ENCODE measurements at regions not wholly inside any gene's neighbourhood (a gene's known extent, or its start where the extent isn't known, plus 50 kb on each side); places are given as distances from the start of the nearest gene placed in this dataset.

DNA sequence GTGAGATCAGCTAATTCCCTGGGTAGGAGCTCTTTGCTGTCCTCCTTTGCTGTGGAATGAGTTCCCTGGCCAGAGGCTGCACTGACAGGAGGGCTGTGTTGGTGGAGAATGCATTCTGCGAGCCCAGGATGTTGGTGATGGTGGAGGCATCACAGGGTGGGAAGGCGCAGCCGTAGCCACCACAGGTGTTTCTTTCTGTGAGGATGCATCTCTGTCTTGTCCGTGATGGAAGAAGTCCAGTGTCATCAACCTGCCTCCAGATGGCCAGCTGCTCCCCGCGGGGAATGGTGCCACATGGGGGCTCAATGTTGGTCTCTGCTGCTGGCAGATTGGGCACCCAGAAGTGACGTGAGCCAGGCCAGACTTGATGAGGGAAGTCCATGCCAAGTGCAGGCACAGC, 972.1 kb downstream of the TBC1D22A start:
- no peak for TF ChIP-seq GATA2 (IDR thresholded peaks at IDR 0.05; ENCODE audit: low read depth, low read length)
- no peak for TF ChIP-seq GATA3 (IDR thresholded peaks at IDR 0.05; ENCODE audit: low read depth, low read length)

DNA sequence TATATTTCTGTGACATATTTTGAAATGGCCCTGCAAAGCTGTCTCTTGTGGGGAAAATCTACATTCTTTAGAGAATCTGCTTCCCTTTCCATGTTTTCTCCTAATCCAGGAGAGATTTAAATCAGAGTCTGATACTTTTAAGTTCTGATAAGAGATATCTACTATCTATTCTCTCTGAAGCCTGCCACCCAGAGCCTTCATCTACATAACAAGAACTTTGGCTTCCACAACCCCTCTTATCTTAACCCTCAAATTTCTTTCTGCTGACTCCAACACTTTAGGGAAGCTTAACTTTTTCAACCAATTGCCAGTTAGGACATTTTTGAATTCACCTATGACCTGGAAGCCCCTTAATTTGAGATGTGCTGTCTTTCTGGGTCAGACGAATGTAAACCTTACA, 965.2 kb downstream of the TBC1D22A start:
- TF ChIP-seq GATA3 (IDR thresholded peaks at IDR 0.05; ENCODE audit: low read depth, low read length) (no peak), GATA2 (IDR thresholded peaks at IDR 0.05; ENCODE audit: low read depth, low read length) (no peak)

DNA sequence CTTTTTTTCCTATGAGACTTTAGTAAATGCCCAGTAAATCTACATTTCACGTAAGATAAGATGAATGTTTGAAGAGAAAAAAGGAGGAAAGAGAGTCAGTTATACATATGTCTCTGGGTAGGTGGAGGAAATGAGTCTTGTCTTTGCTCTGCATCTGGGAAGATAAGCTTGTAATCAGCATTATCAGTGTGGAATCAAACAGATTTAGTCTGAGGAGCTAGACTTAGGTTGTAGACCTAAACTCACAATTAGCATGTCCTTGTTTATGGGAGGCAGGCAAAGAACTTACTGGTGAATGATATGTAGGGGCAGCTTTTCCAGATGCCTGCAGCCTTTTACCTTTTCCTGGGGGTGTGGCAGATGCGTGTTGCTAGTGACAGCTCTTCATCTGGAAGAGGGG, 962.3 kb downstream of the TBC1D22A start:
- TF ChIP-seq GATA3 (IDR thresholded peaks at IDR 0.05; ENCODE audit: low read depth, low read length) (no peak), GATA2 (IDR thresholded peaks at IDR 0.05; ENCODE audit: low read depth, low read length) (no peak)

DNA sequence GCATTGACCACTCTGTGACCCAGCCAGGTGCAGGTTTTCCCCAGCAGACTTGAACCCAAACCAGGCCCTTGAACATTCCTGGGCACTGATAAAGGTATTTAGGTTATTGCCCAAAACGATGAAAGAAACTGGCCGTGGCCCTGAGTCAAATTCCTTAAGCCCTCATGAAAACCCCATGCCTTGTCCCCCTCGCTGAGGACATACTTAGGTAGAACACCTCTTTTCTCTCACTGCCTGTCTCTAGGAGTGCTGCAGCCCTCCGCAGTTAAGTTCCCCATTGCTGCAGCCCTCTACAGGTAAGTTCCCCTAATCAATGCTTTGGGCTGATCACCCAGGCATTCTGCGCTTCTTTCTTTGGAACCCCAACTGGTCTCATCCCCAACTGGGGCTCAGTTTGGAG, 961.6 kb downstream of the TBC1D22A start:
- TF ChIP-seq GATA3 (IDR thresholded peaks at IDR 0.05; ENCODE audit: low read depth, low read length) (no peak), GATA2 (IDR thresholded peaks at IDR 0.05; ENCODE audit: low read depth, low read length) (no peak)

DNA sequence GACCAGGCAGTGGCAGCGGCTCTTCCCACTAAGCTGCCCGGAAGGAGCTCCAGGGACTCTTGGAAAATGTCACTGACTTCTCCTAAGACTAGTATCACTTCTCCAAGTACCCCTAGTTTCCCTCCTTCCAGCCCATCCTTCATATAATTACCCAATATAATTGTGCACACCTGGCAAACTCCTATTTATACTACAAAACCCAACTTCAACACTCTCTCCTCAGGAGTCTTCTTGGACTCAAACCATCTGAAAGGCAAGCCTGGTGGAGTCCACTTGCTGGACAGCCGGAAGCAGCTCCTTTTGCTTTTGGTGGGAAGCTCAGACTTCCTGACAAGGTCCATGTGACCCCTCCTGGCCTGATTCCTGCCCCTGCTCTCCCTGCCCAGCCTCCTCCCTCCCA, 955.9 kb downstream of the TBC1D22A start:
- TF ChIP-seq GATA2 (IDR thresholded peaks at IDR 0.05; ENCODE audit: low read depth, low read length), result no peak
- no peak for TF ChIP-seq GATA3 (IDR thresholded peaks at IDR 0.05; ENCODE audit: low read depth, low read length)

DNA sequence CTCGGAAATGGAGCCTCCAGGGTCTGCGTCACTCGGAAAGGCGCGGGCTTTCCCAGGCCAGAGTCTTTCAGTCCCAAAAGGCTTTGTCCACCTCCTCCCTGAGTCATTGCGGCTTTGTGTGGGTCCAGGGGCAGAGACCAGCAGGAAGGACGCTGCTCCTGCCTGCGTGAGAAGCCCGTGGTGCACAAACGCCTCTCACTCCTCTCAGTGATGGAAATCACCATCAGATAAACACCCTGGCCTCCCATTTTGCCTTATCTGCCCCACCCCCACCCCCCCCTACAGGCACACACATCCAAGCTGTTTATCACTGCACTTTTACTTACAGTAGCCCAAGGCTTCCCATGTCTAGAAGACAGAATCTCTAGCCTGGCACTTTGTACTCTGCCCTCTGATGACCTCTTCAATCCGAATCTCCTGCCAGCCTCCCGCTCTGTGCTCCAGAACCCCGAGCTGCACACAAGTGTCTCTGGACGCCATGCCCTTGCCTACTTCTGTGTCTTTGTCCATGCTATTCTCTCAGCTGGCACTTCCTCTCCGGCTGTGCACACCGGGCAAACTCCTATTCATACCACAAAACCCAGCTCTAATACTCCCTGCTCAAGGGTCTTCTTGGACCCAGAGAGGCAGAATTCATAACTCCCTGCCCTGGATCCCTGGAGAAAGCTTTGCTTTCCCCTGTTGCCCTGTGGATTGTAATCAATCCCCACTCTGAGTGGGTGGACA, 954.6 kb downstream of the TBC1D22A start:
- TF ChIP-seq GATA2 (IDR thresholded peaks at IDR 0.05; ENCODE audit: low read depth, low read length) (no peak), GATA3 (IDR thresholded peaks at IDR 0.05; ENCODE audit: low read depth, low read length) (no peak)

DNA sequence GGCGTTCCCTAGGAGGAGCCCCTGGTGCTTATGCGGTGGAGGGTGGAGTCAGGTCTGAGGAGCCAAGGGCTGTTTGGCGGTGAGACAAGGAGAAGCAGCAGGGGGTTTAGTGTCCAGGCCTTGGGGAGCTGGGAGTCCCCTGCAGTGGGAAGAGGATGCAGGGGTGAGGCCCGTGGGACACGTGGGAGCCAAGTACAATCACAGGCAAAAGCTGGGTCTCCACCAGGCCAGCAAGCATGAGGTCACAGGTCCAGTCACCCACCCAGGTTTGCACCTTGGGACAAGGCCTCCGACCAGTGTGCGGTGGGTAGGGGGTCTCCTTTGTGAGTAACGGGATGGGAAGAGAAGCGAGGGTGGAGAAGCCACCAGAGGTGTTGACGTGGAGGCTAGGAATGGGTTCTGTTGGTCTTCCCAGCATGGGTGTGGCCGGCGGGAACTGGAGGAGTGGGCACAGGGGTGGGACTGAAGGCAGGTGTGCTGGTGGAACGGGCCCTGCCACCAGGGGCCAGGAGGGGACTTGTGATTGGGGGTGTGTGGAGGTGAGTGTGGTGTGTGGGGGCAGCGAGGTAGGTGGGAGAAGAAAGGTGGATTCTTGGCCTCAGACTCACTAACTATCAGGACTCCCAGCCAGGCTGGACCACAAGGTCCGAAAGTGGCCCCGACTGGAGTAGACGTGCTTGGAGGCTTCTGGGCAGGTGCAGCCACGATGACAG, 953.6 kb downstream of the TBC1D22A start:
- TF ChIP-seq GATA3 (IDR thresholded peaks at IDR 0.05; ENCODE audit: low read depth, low read length), result no peak
- TF ChIP-seq GATA2 (IDR thresholded peaks at IDR 0.05; ENCODE audit: low read depth, low read length), result no peak

DNA sequence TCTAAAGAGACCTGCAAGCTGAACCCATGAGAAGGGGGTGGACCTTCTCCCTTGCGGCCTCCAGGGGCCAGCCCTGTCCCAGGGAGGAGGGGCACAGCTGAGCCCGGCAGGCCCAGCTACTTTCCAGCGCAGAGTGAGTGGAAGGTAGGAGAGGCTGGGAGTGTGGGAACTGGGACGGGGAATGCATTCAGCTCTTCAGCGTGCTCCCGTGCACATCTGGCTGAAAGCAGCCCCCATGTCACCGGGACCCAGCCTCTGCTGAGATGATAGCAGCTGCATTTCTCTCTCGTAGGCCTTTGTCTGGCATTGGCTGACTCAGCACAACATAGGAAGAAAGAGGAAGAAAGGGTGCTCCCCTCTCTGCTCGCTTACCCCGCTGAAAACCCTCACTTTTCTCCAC, 951.5 kb downstream of the TBC1D22A start:
- TF ChIP-seq GATA2 (IDR thresholded peaks at IDR 0.05; ENCODE audit: low read depth, low read length), result no peak
- TF ChIP-seq GATA3 (IDR thresholded peaks at IDR 0.05; ENCODE audit: low read depth, low read length), result no peak

DNA sequence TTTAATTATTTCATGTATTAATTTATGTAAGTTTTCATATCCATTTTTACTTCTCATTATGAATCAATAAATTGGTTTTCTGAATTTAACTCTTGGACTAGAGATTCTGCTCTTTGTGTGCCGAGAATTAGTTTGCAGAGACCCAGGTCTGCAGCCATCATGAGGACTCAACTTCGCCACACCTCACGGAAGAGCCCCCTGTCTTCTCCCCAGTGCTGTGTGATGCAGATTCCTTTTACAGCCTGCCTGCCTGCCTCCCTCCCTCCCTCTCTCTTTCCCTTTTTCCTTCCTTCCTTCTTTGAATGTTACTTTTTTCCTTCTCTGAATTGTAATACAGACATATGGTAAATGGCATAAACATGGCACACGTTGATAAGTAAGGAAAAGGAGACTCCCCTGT, 947.7 kb downstream of the TBC1D22A start:
- TF ChIP-seq GATA2 (IDR thresholded peaks at IDR 0.05; ENCODE audit: low read depth, low read length) (no peak), GATA3 (IDR thresholded peaks at IDR 0.05; ENCODE audit: low read depth, low read length) (no peak)

DNA sequence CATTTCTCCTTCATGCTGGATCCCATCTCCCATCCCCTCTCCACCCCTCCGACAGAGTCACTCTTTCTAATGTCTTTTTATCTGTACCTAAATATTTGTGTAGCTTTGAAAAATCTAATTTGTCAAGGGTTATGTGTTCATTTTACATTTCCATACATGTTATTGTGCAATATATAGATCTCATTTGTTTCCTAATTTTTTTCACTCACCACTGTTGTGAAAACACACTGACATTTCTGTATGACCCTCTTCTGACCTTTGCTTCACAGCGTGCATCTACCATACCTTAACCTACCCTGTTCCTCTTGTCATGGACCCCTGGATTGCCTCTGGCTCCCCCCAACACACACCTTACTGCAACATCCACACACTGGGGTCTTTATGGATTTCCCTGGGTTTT, 942.9 kb downstream of the TBC1D22A start:
- no peak for TF ChIP-seq GATA2 (IDR thresholded peaks at IDR 0.05; ENCODE audit: low read depth, low read length)
- no peak for TF ChIP-seq GATA3 (IDR thresholded peaks at IDR 0.05; ENCODE audit: low read depth, low read length)

DNA sequence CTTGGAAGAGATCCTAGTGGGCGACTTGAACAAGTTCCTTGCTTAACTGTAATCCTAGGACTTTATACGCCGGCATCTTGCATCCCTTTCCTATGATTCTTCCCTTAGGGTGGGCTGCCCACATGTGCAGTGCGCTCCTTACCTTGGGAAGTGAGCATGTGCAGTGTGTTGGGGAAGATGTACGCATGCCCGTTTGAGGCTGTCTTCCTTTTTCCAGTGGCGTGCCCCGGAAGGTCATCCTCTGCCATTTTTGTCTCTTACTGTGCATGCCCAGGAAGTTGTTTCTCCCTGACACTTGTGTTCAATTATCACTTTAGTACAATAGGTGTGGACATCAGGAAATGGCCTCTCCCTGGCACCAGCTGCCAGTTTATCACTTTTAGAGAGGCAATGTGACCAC, 936.5 kb downstream of the TBC1D22A start:
- TF ChIP-seq GATA3 (IDR thresholded peaks at IDR 0.05; ENCODE audit: low read depth, low read length) (no peak), GATA2 (IDR thresholded peaks at IDR 0.05; ENCODE audit: low read depth, low read length) (no peak)

DNA sequence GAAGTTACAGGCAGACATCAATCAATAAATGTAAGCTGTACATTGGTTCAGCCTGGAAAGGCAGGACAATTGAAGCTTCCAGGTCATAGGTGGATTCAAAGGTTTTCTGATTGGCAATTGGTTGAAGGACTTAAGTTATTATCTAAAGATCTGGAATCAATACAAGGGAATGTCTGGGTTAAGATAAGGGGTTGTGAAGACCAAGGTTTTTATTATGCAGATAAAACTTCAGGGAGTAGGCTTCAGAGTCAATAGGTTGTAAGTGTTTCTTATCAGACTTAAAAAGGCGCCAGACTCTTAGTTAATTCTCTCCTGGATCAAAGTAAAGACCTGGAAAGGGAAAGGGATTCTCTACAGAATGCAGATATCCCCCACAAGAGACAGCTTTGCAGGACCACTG, 935.4 kb downstream of the TBC1D22A start:
- TF ChIP-seq GATA2 (IDR thresholded peaks at IDR 0.05; ENCODE audit: low read depth, low read length) (no peak), GATA3 (IDR thresholded peaks at IDR 0.05; ENCODE audit: low read depth, low read length) (no peak)

DNA sequence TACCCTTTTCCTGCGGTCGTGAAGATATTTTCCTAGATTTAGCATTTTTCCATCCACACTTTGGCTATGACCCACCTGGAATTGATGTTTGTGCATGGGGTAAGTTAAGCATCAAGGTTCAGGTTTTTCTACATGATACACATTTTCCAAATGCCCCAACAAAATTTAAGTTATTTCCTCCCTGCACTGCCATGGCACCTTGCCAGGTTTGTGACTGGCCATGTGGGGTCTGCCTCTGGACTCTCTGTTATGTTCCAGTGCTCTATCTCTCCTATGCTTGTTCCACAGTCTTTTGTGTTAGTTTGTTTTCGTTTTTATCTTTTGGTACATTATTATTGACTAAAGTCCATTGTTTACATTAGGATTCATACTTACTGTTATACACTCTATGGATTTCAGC, 934.3 kb downstream of the TBC1D22A start:
- TF ChIP-seq GATA2 (IDR thresholded peaks at IDR 0.05; ENCODE audit: low read depth, low read length) (no peak), GATA3 (IDR thresholded peaks at IDR 0.05; ENCODE audit: low read depth, low read length) (no peak)

DNA sequence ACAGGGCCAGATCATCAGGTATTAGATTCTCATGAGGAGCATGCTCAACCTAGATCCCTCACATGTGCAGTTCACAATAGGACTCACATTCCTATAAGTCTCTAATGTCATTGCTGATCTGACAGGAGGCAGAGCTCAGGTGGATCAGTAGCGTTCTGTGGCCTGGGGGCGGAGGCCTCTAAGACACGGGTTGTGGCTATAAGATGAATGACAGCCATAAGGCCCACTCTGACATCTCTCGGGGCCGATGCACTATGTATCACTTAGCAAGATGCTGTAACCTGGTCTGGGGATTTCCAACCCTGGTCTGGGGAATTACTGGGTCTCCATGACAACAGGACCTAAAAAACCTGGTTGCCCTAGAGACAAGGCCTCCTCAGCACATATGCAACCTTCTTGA, 932.7 kb downstream of the TBC1D22A start:
- TF ChIP-seq GATA2 (IDR thresholded peaks at IDR 0.05; ENCODE audit: low read depth, low read length) (no peak), GATA3 (IDR thresholded peaks at IDR 0.05; ENCODE audit: low read depth, low read length) (no peak)

DNA sequence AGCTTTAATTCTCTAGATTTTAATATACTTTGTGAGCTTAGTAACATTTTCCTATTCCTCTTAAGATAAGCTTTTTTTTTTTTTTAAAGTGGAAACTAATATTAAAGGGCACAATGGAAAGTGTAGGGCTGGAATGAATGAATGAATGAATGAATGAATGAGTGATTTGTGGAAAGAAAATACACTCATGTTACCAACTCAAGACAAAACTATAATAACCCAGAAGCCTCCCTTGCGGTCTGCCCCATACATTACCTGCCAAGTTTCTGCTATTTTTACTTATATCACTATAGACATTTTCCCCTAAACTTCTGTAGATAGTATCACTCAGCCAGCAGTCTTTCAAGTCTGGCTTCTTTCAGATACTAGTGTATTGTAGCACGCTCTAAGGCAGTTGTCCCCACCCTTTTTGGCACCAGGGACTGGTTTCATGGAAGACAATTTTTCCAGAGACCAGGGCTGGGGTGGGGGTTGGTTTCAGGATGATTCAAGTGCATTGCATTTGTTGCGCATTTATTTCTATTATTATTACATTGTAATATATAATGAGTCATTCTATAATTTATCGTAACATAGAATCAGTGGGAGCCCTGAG, 932.2 kb downstream of the TBC1D22A start:
- TF ChIP-seq GATA2 (IDR thresholded peaks at IDR 0.05; ENCODE audit: low read depth, low read length) (no peak), GATA3 (IDR thresholded peaks at IDR 0.05; ENCODE audit: low read depth, low read length) (no peak)
